Activated naive CD8-positive, alpha-beta T cell treated with anti-CD3 and anti-CD28 coated beads, Interleukin-2, amount 50 U/mL, for 24 hours (primary cell): ENCODE measurements at regions not wholly inside any gene's neighbourhood (a gene's known extent, or its start where the extent isn't known, plus 50 kb on each side); places are given as distances from the start of the nearest gene placed in this dataset.
A peak's percentile ranks its signal among the peaks of the same experiment; 100 is the strongest.

Experiments
- ATAC-seq: fragments of 150-1000 bp; cut with Tn5 transposase; one replicate; pipeline ENCODE4 v1.10.0; 2021
- DNase-seq: peaks from one replicate; pipeline ENCODE4 v3.0.0; 2021
- H3K27ac Mint-ChIP-seq: one replicate; pipeline ENCODE4 v1.8.0; 2021; ENCODE audit warnings: mild to moderate bottlenecking, mixed read lengths
- H3K27me3 Mint-ChIP-seq: one replicate; pipeline ENCODE4 v1.8.0; 2021; ENCODE audit warnings: mixed read lengths
- H3K36me3 Mint-ChIP-seq: one replicate; pipeline ENCODE4 v1.8.0; 2021; ENCODE audit warnings: low read depth, mixed read lengths
- H3K4me1 Mint-ChIP-seq: one replicate; pipeline ENCODE4 v1.8.0; 2021; ENCODE audit warnings: mixed read lengths
- H3K4me3 Mint-ChIP-seq: one replicate; pipeline ENCODE4 v1.8.0; 2021; ENCODE audit warnings: mild to moderate bottlenecking, moderate library complexity, mixed read lengths
- H3K9me3 Mint-ChIP-seq: one replicate; pipeline ENCODE4 v1.8.0; 2021; ENCODE audit warnings: mixed read lengths

DNA sequence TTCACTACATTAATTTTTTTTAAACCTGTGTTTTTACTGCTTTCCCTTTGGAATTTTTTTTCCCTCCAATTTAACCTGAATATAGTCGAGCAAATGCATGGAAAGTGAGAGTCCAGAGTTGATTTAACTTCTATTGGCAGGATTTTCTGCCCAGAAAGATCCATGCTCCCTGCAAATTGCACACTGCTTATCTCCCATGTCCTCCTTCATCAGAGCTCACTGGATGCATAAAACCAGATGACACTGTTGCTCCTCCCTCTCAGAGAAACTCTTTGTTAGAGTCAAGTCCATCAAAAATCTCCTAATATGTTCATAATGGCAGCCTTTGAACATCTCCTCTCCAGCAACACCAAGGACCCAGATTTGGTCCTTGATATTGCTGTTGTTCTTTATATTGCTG is 297.0 kb upstream of the SLC24A2 start:
- no peak overlapping the region for H3K4me3 Mint-ChIP-seq
- H3K27me3 Mint-ChIP-seq, result peaks cover 2% of the 10 kb centered on the region
- no peaks in the 10 kb centered on the region for H3K4me1 Mint-ChIP-seq
- no peaks in the 10 kb centered on the region for H3K36me3 Mint-ChIP-seq
- ATAC-seq (no peak), DNase-seq (no peak)
- peaks cover 5% of the 10 kb centered on the region for H3K9me3 Mint-ChIP-seq
- no peak overlapping the region for H3K27ac Mint-ChIP-seq

DNA sequence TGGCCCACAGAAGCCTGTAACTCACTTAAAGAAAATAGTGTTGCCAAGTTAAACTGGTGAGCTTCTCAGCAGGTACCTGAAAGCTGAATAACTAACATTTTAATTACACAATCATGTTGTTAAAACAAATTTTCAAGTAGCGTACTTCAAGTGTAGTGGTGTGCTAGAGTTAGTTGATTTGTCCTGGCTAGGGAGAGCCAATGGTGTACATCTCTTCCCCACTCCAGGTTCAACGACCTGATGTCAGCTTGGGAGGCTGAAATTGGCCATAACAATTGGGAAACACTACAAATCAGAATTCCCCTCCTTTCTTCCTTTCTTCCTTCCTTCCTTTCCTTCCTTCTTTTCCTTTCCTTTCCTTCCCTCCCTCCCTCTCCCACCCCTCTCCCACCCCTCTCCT is 295.3 kb upstream of the SLC24A2 start:
- H3K27ac Mint-ChIP-seq, result no peak overlapping the region
- H3K36me3 Mint-ChIP-seq, result no peaks in the 10 kb centered on the region
- no peaks in the 10 kb centered on the region for H3K9me3 Mint-ChIP-seq
- DNase-seq, result no peak
- ATAC-seq, result no peak
- H3K27me3 Mint-ChIP-seq, result peaks cover 2% of the 10 kb centered on the region
- H3K4me1 Mint-ChIP-seq, result no peaks in the 10 kb centered on the region
- H3K4me3 Mint-ChIP-seq, result no peak overlapping the region

DNA sequence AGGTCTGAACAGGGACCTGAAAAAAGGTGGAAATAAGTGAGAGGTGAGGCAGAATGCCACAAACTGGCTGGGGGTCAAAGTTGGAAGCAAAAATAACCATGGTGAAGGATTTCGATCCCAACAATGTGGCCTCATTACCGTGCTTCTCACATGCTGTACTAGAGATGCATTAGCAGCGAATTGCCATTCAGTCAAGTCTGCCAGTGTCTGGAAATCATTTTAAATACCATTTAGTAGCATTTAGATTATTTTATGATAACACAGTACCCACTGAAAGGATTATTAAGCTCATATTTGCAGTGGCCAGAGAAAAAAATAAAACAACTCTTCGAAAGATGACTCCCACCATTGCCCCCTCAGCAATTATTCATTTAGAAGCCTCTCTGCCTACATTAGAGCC is 294.6 kb upstream of the SLC24A2 start:
- ATAC-seq (no peak), DNase-seq (no peak)

DNA sequence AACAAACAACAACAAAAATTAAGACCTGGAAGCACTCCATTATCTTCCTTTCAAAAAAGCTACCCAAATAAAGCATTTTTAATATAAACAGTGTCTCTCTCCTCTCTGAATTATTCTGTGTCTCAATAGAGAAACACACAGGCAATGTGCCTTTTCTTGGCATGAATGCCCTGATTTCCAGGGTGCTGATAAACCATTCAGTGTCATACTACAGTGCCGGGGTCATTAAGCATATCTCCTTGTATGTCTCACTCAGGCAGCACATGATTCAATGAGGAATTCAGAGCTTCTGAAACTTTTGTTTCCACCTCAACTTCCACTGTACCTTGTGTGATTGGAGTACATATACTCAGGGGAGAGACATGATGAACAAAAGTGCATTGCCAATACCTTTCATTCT is 294.0 kb upstream of the SLC24A2 start:
- Mint-ChIP-seq H3K4me3 (no peak overlapping the region), H3K27me3 (peaks cover 2% of the 10 kb centered on the region), H3K36me3 (no peaks in the 10 kb centered on the region), H3K4me1 (no peaks in the 10 kb centered on the region), H3K27ac (no peak overlapping the region), H3K9me3 (no peaks in the 10 kb centered on the region)
- DNase-seq, result no peak
- ATAC-seq, result no peak

More for the DNA sequence above, 294.6 kb upstream of the SLC24A2 start:
- H3K4me3 Mint-ChIP-seq, result no peak overlapping the region
- H3K27me3 Mint-ChIP-seq, result peaks cover 2% of the 10 kb centered on the region
- no peak overlapping the region for H3K27ac Mint-ChIP-seq
- H3K9me3 Mint-ChIP-seq, result no peaks in the 10 kb centered on the region
- H3K4me1 Mint-ChIP-seq, result no peaks in the 10 kb centered on the region
- H3K36me3 Mint-ChIP-seq, result no peaks in the 10 kb centered on the region

DNA sequence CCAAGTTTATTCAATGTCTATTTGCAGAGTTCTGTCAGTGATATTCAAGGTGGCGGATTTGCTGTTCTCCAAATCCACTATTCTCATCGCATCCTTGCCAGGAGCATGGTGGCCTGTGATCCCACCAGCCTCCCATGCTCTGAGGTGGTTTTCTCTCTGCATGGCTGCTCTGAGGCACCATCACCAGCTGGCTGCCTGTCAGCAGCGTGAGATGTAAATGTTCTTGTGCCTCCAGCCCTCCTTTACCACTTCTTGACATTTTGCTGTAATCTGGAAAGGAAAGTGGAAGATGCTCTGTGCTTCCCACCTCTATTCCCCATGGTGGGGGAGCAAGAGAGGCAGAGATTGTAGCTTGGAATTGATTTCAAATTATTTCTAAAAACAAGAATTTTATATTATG is 293.6 kb upstream of the SLC24A2 start:
- no peak for ATAC-seq
- Mint-ChIP-seq H3K27me3 (peaks cover 2% of the 10 kb centered on the region), H3K36me3 (no peaks in the 10 kb centered on the region), H3K4me3 (no peak overlapping the region), H3K27ac (no peak overlapping the region), H3K4me1 (no peaks in the 10 kb centered on the region), H3K9me3 (no peaks in the 10 kb centered on the region)
- DNase-seq, result no peak

DNA sequence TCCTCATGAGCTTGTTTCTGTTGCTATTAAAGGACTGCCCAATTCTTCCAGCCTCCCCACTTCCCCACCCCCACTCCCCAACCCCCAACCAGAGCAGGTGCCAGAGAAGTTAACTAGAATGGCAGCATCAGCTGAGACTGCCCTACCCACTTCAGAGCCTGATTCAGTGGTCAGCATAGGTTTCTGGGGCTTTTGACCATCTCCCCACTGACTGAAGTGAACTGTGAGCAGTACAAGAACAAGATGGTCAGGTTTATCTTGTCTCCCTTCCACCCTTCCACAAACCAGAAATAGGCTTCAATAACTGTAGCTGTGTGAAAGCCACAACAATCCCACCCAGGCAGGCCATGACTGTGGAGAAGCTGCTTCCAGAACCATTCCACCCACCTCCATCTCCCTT is 289.4 kb upstream of the SLC24A2 start:
- no peaks in the 10 kb centered on the region for H3K4me1 Mint-ChIP-seq
- H3K4me3 Mint-ChIP-seq, result no peak overlapping the region
- no peak for ATAC-seq
- DNase-seq, result no peak
- H3K27ac Mint-ChIP-seq, result no peak overlapping the region
- no peaks in the 10 kb centered on the region for H3K36me3 Mint-ChIP-seq
- peaks cover 2% of the 10 kb centered on the region for H3K27me3 Mint-ChIP-seq
- H3K9me3 Mint-ChIP-seq, result no peaks in the 10 kb centered on the region

DNA sequence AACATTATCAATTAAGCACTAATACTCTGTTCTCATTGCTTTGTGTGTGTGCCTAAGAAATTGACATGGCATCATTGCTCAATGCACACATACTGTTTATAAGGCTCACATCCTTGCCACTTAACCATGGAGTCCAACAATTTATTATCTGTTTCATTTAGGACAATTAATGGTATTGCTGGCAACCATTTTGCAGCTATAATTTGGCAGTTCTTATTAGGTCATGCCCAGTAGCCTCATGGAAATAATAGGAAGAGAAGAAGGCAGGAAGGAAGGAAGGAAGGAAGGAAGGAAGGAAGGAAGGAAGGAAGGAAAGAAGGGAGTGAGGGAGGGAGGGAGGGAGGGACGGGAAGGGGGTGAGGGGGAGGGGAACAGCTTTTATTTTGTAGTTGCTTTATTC is 285.5 kb upstream of the SLC24A2 start:
- no peaks in the 10 kb centered on the region for H3K36me3 Mint-ChIP-seq
- H3K27ac Mint-ChIP-seq, result no peak overlapping the region
- H3K4me1 Mint-ChIP-seq, result no peaks in the 10 kb centered on the region
- H3K4me3 Mint-ChIP-seq, result no peak overlapping the region
- peaks cover 2% of the 10 kb centered on the region for H3K27me3 Mint-ChIP-seq
- no peaks in the 10 kb centered on the region for H3K9me3 Mint-ChIP-seq
- ATAC-seq (no peak), DNase-seq (no peak)

DNA sequence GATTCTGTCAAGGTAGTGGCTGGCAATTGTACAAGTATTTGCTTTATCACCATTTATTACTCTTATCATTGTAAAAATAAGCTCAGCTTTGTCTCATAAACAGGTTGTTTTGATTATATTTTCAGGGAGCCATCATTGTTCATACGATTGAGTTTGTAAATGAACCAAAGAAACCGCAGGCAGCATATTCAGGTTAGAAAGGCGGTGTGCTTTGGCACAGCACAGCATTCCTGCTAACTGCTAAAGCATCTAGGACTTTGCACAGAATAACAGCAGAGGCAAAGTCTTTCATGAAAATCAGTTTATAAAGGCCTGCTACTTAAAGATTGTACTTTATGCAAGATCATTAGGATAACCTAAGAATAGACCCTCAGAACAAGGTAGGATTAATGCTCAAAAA is 281.5 kb upstream of the SLC24A2 start:
- DNase-seq, result no peak
- no peak for ATAC-seq
- Mint-ChIP-seq H3K36me3 (no peaks in the 10 kb centered on the region), H3K4me3 (no peak overlapping the region), H3K9me3 (no peaks in the 10 kb centered on the region), H3K27me3 (no peaks in the 10 kb centered on the region), H3K27ac (no peak overlapping the region), H3K4me1 (peaks cover 10% of the 10 kb centered on the region)

DNA sequence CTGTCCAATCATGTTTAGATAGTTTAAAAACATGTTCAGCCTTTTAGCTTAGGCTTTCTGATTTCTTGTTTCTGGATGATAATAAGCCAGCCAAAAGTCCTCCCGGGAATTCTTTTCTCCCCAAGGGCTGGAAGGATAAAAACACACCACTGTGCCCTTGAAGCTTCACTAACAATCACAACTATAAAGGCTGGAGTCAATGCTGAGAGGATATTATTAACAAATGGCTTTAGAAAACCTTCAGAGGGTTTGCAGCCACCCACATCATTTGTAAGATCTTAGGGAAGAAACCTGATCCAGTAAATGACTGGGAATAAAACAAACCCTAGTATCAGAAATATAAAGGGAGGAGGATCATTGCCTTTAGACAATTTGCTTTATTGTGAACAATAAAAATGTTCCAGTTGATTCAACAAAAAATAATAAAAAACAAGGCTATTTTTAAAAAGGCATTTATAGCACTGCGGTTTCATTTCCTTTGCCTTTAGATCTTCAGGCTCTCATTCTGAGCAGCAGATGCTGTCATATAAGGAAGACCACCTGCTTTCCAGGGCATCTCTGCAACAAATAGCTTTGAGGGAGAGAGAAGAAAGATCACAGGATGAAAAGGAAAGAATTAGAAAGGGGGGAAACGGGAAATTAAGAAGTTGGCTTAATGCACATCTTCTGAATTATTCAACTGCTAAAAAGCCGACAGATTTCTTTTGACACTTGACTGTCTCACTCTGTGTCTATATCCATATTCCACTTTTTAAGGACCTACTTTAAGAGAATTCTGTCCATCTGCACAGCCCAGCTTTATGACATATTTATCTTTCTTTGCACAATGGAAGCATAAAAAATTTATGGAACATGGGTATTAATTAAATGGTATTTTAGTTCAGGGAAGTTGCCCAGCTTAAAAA is 277.2 kb upstream of the SLC24A2 start:
- Mint-ChIP-seq H3K4me3 (no peak overlapping the region), H3K27ac (peak overlapping the region; percentile 16), H3K36me3 (no peaks in the 10 kb centered on the region), H3K4me1 (peaks cover 21% of the 10 kb centered on the region), H3K27me3 (no peaks in the 10 kb centered on the region), H3K9me3 (peaks cover 4% of the 10 kb centered on the region)
- ATAC-seq (no peak), DNase-seq (no peak)

DNA sequence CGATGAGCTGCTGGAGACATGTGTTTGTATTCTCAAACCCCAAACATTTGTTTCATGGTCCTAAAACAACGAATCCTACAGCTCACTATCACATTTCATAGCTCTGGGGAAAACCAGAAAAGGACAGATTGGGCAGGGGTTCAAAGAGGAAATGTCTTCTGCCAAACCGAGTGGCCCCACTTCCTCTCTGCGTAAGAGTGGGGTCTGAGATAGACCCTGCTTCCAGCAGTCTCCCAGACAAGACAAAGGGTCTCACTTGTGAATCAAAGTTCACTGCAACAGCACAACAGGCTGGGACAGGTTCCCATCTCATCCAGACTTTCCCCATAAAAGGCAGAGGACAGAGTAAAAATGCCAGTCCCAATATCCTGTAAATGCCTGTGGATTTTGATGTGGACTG is 276.2 kb upstream of the SLC24A2 start:
- no peak overlapping the region for H3K27ac Mint-ChIP-seq
- no peak for DNase-seq
- H3K4me1 Mint-ChIP-seq, result peaks cover 21% of the 10 kb centered on the region
- H3K4me3 Mint-ChIP-seq, result no peak overlapping the region
- no peak for ATAC-seq
- peaks cover 4% of the 10 kb centered on the region for H3K9me3 Mint-ChIP-seq
- no peaks in the 10 kb centered on the region for H3K36me3 Mint-ChIP-seq
- no peaks in the 10 kb centered on the region for H3K27me3 Mint-ChIP-seq

DNA sequence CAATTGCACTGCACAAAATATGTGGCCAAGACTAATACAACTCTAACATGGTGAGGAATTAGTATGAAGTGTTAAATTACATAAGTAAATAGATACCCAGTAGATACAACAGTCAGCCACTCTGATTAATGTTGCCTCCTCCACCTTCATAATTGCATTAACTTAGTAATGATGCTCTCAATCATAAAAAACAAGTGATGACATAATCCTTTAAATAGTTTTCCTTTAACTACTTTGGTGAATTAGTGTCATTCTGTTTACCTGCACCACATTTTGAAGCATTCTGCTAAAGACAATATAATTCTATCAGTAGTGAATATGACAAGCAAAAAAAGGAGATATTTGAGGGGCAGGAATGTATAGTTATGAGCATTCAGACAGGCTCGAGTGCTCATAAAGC is 265.9 kb upstream of the SLC24A2 start:
- Mint-ChIP-seq H3K9me3 (no peaks in the 10 kb centered on the region), H3K27me3 (peaks cover 5% of the 10 kb centered on the region), H3K4me1 (no peaks in the 10 kb centered on the region), H3K27ac (no peak overlapping the region), H3K4me3 (no peak overlapping the region), H3K36me3 (no peaks in the 10 kb centered on the region)
- no peak for DNase-seq
- no peak for ATAC-seq

DNA sequence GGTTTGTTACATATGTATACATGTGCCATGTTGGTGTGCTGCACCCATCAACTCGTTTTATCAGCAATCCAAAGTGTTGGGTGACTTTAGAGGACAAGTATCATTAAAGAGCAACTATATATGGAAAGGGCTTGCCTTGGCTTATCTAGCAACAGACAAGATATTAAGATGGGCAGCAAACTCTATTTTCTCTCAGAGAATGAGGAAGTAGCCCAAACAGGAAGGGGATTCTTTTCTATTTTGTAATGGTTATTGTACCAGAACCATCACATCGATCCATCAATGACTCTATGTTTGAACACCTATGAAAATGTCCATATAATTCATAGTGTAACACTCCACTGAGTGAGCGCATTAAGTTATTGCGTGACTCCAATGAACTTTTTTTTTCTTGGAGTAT is 260.1 kb upstream of the SLC24A2 start:
- H3K9me3 Mint-ChIP-seq, result no peaks in the 10 kb centered on the region
- no peak overlapping the region for H3K27ac Mint-ChIP-seq
- DNase-seq (no peak), ATAC-seq (no peak)
- no peaks in the 10 kb centered on the region for H3K36me3 Mint-ChIP-seq
- no peak overlapping the region for H3K4me3 Mint-ChIP-seq
- peaks cover 3% of the 10 kb centered on the region for H3K4me1 Mint-ChIP-seq
- H3K27me3 Mint-ChIP-seq, result no peaks in the 10 kb centered on the region

DNA sequence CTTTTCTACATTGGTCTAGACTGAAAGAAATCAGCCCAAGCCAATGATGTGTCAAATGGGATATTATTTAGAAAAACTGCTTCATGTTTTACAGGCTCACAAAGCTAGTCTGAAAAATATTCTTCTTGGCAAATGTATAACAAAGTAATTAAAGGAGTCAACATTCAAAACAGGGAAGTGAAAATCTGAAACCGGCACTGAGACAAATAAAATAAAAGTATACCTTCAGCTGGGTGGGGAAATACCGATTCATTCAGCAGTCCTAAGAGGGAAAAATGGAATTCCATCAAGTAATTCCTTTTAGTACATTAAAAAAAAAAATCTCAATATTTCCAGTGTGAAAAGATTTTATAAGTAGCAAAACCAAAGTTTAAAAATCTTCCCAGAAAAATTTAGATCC is 259.6 kb upstream of the SLC24A2 start:
- Mint-ChIP-seq H3K4me1 (peaks cover 8% of the 10 kb centered on the region), H3K4me3 (no peak overlapping the region), H3K36me3 (no peaks in the 10 kb centered on the region), H3K27ac (no peak overlapping the region), H3K27me3 (no peaks in the 10 kb centered on the region), H3K9me3 (no peaks in the 10 kb centered on the region)
- ATAC-seq (no peak), DNase-seq (no peak)

DNA sequence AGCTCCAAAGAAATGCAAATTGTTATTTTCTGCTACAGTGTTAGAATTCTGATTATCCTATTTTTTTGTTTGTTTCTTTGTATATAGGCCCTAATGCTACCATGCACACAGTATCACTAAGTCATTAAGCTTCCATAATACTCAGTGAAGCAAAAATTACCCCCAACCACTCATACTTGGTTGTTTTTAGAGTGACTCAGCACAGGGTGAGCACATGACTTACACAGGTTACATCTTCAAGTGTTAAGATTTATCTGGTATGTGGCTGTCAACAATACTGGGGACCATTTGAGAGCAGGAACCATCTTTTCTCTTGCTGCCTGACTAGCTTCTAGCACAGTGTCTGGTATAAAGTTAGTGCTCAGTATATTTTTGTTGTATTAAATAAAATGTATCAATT is 255.8 kb upstream of the SLC24A2 start:
- H3K4me3 Mint-ChIP-seq, result no peak overlapping the region
- no peak for ATAC-seq
- DNase-seq, result no peak
- no peaks in the 10 kb centered on the region for H3K9me3 Mint-ChIP-seq
- H3K36me3 Mint-ChIP-seq, result no peaks in the 10 kb centered on the region
- no peak overlapping the region for H3K27ac Mint-ChIP-seq
- H3K4me1 Mint-ChIP-seq, result peaks cover 27% of the 10 kb centered on the region
- no peaks in the 10 kb centered on the region for H3K27me3 Mint-ChIP-seq

DNA sequence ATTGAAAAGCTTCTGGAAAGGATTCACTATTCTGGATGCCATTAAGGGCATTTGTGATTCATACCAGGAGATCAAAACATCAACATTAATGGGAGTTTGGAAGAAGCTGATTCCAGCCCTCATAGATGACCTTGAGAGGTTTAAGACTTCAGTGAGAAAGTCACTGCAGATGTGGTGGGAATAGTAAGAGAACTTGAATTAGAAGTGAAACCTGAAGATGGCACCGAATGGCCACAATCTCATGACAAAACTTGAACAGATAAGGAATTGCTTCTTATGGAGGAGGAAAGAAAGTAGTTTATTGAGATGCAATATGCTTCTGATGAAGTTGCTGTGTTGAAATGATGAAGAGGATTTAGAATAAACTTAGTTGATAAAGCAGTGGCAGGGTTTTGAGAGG is 254.6 kb upstream of the SLC24A2 start:
- DNase-seq (no peak), ATAC-seq (no peak)
- Mint-ChIP-seq H3K4me1 (peaks cover 27% of the 10 kb centered on the region), H3K27me3 (no peaks in the 10 kb centered on the region), H3K4me3 (peak overlapping the region; percentile 58), H3K27ac (peak overlapping the region; percentile 57), H3K36me3 (no peaks in the 10 kb centered on the region), H3K9me3 (no peaks in the 10 kb centered on the region)

DNA sequence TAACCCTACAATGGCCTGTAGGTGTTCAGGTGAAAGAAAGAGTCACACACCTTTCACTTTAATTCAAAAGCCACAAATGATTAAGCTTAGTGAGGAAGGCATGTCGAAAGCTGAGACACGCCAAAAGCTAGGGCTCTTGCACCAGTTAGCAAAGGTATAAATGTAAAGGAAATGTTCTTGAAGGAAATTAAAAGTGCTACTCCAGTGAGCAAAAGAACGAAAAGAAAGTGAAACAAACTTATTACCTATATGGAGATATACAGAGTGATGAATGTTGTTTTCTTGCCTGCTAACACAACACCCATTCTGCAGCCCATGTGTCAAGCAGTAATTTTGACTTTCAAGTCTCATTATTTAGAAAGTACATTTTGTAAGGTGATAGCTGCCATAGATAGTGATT is 254.2 kb upstream of the SLC24A2 start:
- Mint-ChIP-seq H3K27ac (peak overlapping the region; percentile 57), H3K9me3 (no peaks in the 10 kb centered on the region), H3K4me1 (peaks cover 27% of the 10 kb centered on the region), H3K36me3 (no peaks in the 10 kb centered on the region), H3K27me3 (no peaks in the 10 kb centered on the region), H3K4me3 (peak overlapping the region; percentile 58)
- peak; percentile 52 for ATAC-seq
- no peak for DNase-seq
